GM18861 (cell line): ENCODE measurements at regions not wholly inside any gene's neighbourhood (a gene's known extent, or its start where the extent isn't known, plus 50 kb on each side); places are given as distances from the start of the nearest gene placed in this dataset.
"Not testable (repeated sequence)": the region's sequence is repeated elsewhere in the genome, so short reads cannot be mapped to it uniquely, and the experiment has no call there.

Source experiments
- ATAC-seq: cut with Tn5 transposase; IDR thresholded peaks from one replicate; pipeline ENCODE4 v1.9.1; 2021; ENCODE audit not compliant: unreplicated experiment

DNA sequence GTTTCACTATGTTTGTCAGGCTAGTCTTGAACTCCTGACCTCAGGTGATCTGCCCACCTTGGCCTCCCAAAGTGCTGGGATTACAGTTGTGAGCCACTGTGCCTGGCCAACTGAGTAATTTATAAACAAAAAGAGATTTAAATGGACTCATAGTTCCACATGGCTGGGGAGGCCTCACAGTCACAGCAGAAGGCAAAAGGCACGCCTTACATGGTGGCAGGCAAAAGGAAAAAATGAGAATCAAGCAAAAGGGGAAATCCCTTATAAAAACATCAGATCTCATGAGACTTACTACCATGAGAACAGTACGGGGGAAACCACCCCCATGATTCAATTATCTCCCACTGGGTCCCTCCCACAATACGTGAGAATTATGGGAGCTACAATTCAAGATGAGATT lies 73.2 kb upstream of the TIAM1 start:
- not testable (repeated sequence) for ATAC-seq

DNA sequence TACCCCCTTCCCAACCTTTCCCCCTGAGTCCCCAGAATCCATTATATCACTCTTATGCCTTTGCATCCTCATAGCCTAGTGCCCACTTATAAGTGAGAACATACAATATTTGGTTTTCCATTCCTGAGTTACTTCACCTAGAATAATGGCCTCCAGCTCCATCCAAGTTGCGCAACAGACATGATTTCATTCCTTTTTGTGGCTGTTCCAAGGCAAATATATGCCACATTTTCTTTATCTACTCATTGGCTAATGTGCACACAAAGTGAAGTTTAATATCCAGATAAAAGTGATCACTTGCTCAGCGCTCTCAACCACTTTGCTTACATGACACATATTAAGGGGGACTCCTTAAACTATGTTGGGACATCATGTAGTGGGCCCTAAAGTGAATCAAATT lies 72.4 kb upstream of the TIAM1 start:
- no peak for ATAC-seq

DNA sequence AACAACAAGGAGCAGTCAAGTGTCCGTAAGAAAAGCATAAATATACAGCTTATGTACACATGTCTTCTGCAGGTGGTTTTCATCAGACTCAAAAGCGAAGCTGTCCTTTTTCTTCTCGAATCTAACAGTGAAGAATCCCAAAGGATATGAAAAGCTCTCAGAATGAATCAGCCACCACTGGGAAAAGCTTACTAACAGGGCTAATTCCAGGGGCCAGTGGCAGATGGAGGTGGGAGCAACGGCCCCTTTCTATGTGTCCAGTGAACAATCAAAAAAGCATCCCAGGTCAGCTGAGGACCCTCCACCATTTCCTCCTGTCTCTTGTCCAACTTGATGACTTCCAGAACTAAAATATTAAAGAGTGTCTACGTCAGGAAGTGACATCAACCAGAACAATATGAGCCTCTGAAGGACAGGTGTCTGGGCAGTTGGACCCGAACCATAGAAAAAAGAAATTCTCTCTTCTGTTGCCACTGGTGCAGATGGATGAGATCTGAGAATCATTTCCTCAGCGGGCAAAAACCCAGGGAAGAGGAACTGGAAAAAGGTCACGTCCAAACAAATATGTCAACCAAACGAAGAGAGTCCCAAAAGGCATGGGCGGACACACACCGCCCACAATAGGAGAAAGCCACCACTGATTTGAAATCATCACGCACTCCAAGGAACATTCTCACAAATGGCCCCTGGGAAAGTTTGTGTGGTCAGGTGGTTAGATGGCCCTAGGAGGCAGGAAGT lies 70.4 kb upstream of the TIAM1 start:
- no peak for ATAC-seq

DNA sequence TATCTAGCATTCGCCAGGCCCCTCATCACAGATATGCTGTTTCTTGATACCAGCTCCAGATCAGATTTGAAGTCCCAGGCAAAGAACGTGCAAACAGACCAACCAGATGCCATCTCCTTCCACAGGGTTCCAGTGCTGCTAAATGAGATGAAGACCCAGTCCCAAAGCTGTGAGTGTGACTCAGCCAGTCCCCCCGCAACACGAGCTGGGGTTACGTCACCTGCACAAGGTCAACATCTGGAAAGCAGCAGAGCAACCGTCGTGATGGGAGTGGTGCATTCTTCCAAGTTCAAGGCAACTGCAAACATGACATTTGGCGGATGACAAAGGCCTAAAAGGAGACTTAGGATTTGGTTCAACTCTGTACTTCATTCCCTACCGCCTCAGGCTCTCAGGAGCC lies 69.6 kb upstream of the TIAM1 start:
- no peak for ATAC-seq

DNA sequence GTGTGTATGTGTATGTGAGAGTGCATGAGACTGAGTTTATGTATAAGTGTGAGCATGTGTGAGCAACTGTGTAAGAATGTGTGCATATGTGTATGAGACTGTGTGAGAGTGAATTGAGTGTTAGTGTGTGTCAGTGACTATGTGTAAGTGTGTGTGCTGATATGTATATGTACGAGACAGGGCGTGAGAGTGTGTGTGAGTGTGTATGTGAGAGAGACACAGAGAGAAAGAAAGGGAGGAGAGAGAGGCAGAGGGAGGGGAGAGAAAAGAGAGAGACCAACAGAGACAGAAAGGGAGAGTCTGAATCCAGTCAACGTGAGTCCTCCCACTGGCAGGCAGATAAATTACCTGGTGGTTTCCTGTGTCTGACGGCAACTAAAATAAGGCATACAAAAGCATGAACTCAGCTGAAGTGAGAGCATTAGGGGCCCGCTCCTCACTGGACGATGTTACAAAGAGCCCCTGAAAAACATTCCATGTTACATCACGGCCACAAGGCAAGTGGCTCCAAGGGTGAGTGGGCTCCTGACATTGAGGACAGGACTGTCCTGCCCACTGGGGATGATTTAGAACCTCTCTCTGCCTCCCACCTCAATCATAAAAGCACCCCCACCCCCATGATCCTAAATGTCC lies 66.6 kb upstream of the TIAM1 start:
- ATAC-seq, result no peak

DNA sequence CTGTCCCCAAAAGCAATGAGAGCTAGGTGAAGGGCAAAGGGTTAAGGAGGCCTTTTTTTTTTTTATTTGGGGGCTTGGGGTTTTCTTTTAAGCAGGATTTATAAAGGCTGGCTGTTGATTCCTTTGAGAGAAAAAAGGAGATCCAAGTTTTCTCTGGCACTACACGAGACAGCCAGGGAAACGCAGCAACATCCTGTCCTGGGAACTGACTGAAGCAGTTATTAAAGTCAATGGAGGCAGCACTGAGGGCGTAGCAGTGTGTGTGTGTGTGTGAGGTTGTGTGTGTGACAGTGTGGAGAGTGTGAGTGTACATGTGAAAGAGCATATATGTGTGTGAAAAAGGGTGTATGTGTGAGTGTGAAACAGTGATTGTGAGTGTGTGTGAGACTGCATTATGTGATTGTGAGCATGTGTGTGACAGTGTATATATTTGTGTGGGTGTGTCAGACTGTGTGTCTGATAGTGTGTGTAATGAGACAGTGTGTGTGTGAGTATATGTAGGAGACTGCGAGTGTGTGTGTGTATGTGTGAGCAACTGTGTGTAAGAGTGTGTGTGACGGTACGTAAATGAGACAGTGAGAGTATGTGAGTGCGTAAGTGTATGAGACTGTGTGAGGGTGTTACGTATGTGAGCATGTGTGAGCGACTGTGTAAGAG lies 65.9 kb upstream of the TIAM1 start:
- ATAC-seq, result no peak

DNA sequence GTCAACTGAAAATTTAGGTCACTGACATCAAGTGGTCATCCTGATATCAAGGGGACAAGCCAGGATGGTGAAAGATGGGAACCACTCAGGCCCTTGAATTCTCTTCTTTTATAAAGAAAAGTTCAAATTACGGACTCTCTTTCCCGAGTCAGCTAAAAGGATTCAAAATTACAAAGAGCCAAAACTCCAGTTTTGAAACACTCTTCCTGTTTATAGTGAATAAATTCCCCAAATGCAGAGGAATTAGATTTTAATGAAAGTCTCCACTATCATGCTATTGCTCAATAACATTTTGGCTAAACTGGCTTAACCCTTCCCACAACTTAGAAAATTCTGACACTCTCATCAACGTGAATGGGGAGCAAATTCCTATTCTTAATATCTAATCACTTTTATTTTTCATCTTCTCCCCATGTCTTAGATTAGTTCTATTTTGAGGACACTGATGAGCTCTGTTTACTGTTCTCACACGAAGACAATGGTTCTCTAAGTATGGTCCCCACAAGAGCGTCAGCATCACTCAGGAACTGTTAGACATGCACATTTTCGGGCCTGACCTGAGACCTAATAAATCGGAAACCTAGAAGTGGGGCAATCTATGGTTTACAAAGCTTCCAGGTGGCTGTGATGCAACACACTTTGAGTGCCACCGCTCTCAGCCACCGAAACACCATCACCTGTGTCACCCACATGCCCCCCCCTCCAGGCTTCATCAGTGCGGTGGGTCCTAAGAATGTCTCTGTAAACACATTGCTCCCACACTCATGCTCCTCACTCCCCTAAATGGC lies 64.4 kb upstream of the TIAM1 start:
- no peak for ATAC-seq

DNA sequence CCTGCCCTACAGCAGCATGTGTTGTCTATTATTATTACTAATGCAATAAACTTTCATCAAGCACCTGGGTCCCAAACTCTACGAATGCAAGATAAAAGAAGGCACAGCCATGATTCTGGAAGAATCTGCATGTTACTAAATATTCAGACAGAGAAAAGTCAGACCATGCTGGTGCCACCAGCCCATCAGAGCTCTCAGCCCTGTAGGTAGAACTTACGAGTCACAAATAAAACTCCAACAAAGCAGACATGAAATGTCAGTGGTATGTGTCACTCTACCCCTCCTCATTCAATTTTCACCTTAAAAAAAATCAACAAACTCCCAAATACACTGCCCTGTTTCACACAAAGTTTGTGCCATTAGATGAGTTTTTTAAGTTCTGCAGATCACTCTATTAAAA lies 62.4 kb upstream of the TIAM1 start:
- ATAC-seq, result no peak

DNA sequence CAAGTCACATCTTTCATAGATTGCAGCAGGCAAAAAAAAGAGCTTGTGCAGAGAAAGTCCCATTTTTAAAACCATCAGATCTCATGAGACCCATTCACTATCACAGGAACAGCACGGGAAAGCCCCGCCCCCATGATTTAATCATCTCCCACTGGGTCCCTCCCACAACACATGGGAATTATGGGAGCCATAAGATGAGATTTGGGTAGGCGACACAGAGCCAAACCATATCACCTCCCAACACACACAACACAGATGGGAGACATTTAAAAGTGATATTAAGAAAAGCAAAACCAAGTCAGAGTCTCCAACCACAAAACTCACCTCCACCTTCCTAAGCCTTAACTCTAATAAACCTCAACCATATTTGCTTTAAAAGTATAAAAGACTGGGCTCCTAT lies 61.5 kb upstream of the TIAM1 start:
- ATAC-seq, result no peak

DNA sequence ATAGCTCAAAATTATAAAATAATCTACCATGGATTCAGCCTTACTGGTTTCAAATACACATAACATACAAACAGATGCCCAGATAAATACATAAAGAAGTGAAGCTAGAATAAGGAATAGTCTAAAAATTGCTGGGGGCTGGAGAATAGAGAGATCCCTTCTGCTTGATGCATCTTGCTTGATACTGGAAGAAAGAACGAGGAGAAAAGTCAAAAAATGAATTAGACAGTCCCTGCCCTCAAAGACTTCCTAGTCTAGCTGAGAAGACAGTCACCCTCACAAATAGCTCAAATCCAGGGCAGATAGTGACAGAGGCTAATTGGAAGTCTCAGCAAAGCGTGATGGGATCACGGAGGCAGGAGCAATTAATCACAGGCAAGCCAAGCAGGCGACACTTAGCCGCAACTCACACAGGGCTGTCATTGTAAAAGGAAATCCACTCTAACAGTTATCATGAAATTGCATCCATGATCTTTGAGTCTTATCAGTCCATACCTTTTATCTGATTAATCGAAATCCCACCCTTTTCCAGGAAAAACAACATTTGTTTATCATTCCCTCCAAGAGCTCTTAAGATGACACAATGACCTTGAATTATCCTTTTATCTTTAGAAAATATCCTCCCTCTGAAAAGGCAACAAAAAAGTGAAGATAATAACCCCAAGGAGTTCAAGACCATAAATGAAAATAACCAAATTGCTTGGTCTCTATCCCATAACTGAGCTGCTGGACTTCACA lies 59.7 kb upstream of the TIAM1 start:
- no peak for ATAC-seq

DNA sequence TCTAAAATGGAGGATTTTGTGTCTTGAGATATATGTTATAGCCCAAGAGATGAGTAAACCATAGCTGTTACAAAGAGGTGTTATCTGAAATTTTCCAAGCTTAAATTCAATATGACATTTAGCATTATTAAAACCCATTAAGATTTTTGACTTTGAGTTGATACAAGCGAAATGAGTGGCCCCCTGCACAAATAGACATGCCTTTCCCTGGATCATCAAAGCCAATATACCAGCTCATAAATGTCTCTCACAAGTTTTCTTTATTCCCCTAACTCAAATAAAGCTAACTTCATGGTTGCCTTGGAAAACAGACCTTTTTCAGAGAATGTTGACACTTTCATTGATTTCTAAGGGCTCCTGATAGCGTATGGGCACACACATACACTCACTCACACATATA lies 55.5 kb upstream of the TIAM1 start:
- no peak for ATAC-seq

DNA sequence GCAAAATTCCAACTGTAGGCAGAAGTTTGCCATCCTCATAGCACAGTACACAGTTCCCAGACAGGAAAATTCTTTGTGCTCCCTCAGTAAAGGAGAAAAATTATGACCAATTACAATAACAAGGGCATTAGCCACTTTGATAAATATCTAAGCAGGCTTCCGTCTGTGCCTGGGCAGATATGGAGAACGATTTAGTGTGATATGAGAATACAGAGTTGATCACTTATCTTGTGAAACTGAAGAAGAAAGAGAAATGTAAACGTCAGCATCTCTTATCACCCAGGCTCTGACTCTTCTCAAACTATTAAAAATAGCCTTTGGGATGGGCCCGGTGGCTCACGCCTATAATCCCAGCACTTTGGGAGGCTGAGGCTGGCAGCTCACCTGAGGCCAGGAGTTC lies 54.5 kb upstream of the TIAM1 start:
- no peak for ATAC-seq

DNA sequence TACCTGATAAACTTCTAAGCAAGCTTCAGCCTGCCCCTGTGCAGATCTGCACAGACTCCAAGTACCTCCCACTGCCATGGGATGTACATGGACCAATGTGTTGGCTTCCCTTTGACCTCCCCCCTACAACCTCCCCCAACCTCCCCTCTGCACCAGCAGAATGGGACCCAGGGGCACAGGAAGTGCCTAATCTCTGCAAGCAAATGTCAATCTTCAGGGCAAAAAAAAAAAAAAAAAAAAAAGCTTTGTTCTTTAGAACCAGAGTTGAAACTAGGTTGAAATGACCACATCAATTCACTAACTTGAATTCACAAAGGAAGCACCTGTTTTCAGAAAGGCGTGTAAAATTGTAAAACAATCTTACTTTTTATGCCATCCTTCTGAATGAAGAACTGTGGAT lies 53.9 kb upstream of the TIAM1 start:
- ATAC-seq, result no peak

DNA sequence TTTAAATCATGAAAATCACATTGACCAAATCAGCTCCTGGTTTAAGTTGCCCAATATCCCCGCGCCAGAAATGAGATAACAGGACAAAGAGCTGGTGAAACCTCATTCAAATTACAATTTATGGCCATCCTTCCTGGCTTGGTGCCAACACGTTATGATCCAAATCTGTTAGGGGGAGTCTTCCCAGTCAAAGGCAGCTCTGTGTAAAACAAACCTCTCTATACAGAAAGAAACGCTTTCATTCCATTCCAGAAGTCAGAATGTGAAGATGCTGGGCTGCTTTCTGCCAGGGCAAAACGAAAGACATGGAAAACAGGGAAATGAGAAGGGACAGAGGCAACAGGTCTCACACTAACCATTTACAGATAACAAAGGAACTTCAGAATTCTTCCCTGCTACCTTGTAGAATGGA lies 53.5 kb upstream of the TIAM1 start:
- no peak for ATAC-seq

DNA sequence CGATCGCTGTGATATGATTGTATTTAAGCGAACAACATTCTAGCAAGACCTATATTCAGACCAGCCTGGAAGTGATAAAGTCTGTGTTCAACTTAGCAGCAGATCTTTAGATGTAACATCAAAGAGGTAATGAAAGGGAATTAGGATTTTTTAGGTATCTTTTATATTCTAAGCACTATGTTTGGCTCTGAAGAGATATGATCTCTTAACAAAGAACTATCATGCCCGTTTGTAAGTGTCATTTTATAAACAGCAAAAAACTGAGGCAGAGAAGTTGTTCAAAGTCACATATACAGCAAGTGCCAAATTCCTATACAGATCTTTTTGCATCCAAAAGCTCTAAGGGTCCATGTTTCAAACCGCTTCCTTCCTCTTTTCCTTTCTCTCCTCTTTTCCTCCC lies 53.0 kb upstream of the TIAM1 start:
- ATAC-seq, result no peak

DNA sequence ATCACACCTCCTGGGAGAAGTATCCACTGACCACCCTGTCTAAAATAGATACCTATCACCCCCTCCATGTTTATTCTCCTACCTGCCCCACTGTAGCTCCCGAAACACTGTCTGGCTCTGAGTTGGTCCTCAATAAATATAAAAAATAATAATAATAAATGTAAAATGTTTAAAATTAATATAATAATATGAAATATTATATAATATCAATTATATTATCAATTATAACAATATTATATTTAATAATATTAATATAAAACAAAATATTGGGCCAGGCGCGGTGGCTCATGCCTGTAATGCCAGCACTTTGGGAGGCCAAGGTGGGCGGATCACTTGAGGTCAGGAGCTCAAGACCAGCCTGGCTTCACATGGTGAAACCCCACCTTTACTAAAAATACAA lies 52.3 kb upstream of the TIAM1 start:
- no peak for ATAC-seq

DNA sequence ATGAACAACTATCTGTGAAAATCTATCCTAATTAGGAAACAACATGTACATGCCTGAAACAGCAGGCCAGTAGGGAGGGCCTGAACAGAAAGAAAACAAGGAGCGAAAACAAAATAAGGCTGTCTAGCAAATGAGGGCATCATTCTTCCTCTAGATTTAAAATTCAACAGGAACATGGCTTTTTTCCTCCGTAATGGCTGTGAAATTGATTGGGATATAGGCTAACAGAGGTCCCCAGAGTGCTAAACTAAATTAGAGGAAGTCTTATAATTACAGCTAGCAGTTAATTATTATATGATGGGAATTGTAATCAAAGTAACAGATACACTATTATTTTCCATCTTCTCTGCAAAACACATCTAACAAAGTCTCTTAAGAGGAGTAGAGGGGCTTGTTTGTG lies 51.7 kb upstream of the TIAM1 start:
- no peak for ATAC-seq

DNA sequence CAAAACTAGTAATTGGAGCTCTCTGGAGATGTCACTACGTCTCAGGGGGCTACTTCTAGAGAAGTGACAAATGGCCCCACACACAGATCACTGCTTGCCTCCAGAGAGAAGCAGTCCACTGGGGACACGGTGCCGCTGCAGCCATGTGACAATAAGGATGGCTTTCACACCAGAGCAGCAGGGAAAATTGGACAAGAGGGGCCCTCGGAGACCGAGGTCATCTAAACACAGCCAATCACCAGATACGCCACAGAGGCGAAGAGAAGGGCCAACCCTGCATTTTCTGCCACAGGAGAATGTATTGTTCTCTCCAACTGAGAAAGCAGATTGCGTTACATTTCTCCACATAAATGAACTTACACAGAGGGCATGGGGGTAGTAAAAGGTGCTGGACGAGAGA lies 51.2 kb upstream of the TIAM1 start:
- no peak for ATAC-seq

DNA sequence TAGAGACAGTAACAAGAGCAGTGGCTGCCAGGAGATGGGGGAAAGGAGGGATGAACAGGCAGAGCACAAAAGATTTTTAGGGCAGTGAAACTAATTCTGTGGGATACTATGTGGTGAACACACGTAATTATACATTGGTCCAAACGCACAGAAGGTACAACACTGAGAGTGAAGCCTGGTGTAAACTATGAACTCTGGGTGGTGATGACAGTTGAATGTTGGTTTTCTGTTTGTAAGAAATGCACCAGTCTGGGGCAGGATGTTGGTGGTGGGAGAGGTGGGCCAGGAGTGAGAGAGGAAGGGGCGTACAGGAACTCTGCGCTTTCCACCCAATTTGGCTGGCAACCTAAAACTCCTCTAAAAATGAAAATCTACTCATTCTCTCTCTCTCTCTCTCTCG lies 50.2 kb upstream of the TIAM1 start:
- ATAC-seq, result no peak
